Trophoblast cell (in vitro differentiated cells and primary cell): ENCODE measurements at regions not wholly inside any gene's neighbourhood (a gene's known extent, or its start where the extent isn't known, plus 50 kb on each side); places are given as distances from the start of the nearest gene placed in this dataset.

Experiments used
- DNase-seq, 2 donors: peaks; one replicate each; pipeline ENCODE4 v3.0.0-alpha.2; 2016
- H2AFZ ChIP-seq: 2 replicates; pipeline ENCODE4 v1.6.1; 2013; ENCODE audit warnings: low read length, moderate library complexity, mild to moderate bottlenecking; ENCODE audit not compliant: insufficient read depth, poor library complexity
- H2AK5ac ChIP-seq: 2 replicates; pipeline ENCODE4 v1.6.1; 2013; ENCODE audit warnings: mild to moderate bottlenecking, low read length
- H2BK120ac ChIP-seq: 2 replicates; pipeline ENCODE4 v1.6.1; 2013; ENCODE audit warnings: low read length, mild to moderate bottlenecking, moderate library complexity; ENCODE audit not compliant: insufficient read depth, poor library complexity
- H2BK12ac ChIP-seq: 2 replicates; pipeline ENCODE4 v1.6.1; 2013; ENCODE audit warnings: mild to moderate bottlenecking, low read length, moderate library complexity
- H2BK5ac ChIP-seq: 2 replicates; pipeline ENCODE4 v1.6.1; 2013; ENCODE audit warnings: low read length, low read depth, moderate library complexity, mild to moderate bottlenecking; ENCODE audit not compliant: poor library complexity
- H3K14ac ChIP-seq: 2 replicates; pipeline ENCODE4 v1.6.1; 2013; ENCODE audit warnings: mild to moderate bottlenecking, low read length
- H3K18ac ChIP-seq: 2 replicates; pipeline ENCODE4 v1.6.1; 2013; ENCODE audit warnings: mild to moderate bottlenecking, low read length
- H3K23ac ChIP-seq: 2 replicates; pipeline ENCODE4 v1.6.1; 2013; ENCODE audit warnings: low read length
- H3K27ac ChIP-seq: 2 replicates; pipeline ENCODE4 v1.5.1; 2013; ENCODE audit warnings: low read depth, mild to moderate bottlenecking, inconsistent platforms, low read length, moderate library complexity
- H3K27me3 ChIP-seq: 2 replicates; pipeline ENCODE4 v1.6.1; 2013; ENCODE audit warnings: inconsistent platforms, mild to moderate bottlenecking, low read length, moderate library complexity; ENCODE audit not compliant: insufficient read depth
- H3K36me3 ChIP-seq, 2 experiments: 1 replicate in 1 of 2; 2 replicates in 1 of 2; pipeline ENCODE4 v1.6.1; 2013; ENCODE audit warnings: low read length in 2 of 2, mild to moderate bottlenecking in 2 of 2, moderate library complexity in 1 of 2; ENCODE audit not compliant: insufficient read depth in 2 of 2, control insufficient read depth in 1 of 2
- H3K4ac ChIP-seq: 2 replicates; pipeline ENCODE4 v1.6.1; 2013; ENCODE audit warnings: low read depth, mild to moderate bottlenecking, low read length, moderate library complexity
- H3K4me1 ChIP-seq, 2 experiments: 1 replicate in 1 of 2; 2 replicates in 1 of 2; pipeline ENCODE4 v1.6.1; 2013; ENCODE audit warnings: low read length in 2 of 2, mild to moderate bottlenecking in 2 of 2, moderate library complexity in 1 of 2; ENCODE audit not compliant: insufficient read depth in 2 of 2, control insufficient read depth in 1 of 2
- H3K4me2 ChIP-seq: 2 replicates; pipeline ENCODE4 v1.6.1; 2013; ENCODE audit warnings: inconsistent platforms, mild to moderate bottlenecking, low read length, moderate library complexity
- H3K4me3 ChIP-seq: 2 replicates; pipeline ENCODE4 v1.5.1; 2013; ENCODE audit warnings: mild to moderate bottlenecking, low read depth, low read length, inconsistent platforms
- H3K79me1 ChIP-seq: one replicate; pipeline ENCODE4 v1.6.1; 2013; ENCODE audit warnings: low read length
- H3K79me2 ChIP-seq: 2 replicates; pipeline ENCODE4 v1.6.1; 2013; ENCODE audit warnings: low read length, mild to moderate bottlenecking; ENCODE audit not compliant: control insufficient read depth, insufficient read depth, poor library complexity
- H3K9ac ChIP-seq: 2 replicates; pipeline ENCODE4 v1.6.1; 2013; ENCODE audit warnings: mild to moderate bottlenecking, low read length
- H3K9me3 ChIP-seq: 2 replicates; pipeline ENCODE4 v1.6.1; 2013; ENCODE audit warnings: low read depth, mild to moderate bottlenecking, control low read depth, inconsistent platforms, low read length; ENCODE audit not compliant: insufficient read depth
- H4K12ac ChIP-seq: 2 replicates; pipeline ENCODE4 v1.6.1; 2013; ENCODE audit warnings: low read depth, mild to moderate bottlenecking, low read length, moderate library complexity
- H4K8ac ChIP-seq: 2 replicates; pipeline ENCODE4 v1.6.1; 2013; ENCODE audit warnings: low read depth, mild to moderate bottlenecking, low read length, moderate library complexity
- H4K91ac ChIP-seq: one replicate; pipeline ENCODE4 v1.6.1; 2013; ENCODE audit warnings: low read depth, mild to moderate bottlenecking, low read length, moderate library complexity
- WGBS: extraction: QIAGEN DNeasy Blood & Tissue Kit; methylation state at CpG from one replicate; pipeline ENCODE4 v1.1.7; 2013; ENCODE audit warnings: missing lambda C conversion rate; ENCODE audit not compliant: insufficient read length, insufficient coverage; ENCODE audit errors: extremely low coverage; 5-methylcytosine and 5-hydroxymethylcytosine counted together

DNA sequence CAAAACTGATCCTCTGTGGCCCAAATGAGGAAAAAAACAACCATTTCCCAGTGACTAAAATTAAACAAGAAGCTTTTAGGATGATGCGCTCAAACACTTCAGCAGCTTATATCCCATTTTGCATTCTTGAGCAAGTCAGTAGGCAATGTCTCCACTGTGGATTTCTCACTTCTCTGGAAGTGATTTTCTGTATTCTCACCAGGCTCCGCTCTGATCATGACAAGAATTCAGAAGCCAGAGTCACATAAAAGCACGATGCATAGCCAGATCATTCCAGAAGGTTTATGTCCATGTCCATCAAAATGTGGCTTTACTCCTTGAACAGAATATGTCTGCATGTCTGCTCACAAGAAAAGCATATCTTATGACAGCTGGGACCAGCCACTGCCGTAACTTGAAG lies 481.4 kb downstream of the ADRA2A start:
- no peak overlapping the region for H4K12ac ChIP-seq
- H3K14ac ChIP-seq = no peak overlapping the region
- H4K91ac ChIP-seq = no peak overlapping the region
- H3K18ac ChIP-seq = no peak overlapping the region
- H2AK5ac ChIP-seq = no peak overlapping the region
- no peak overlapping the region for H3K27ac ChIP-seq
- H3K23ac ChIP-seq = no peak overlapping the region
- no peak overlapping the region for H2BK120ac ChIP-seq
- H3K27me3 ChIP-seq = no peaks in the 10 kb centered on the region
- no peak overlapping the region for H2BK5ac ChIP-seq
- no peak overlapping the region for H2BK12ac ChIP-seq
- no peak overlapping the region for H2AFZ ChIP-seq
- H3K9me3 ChIP-seq = no peaks in the 10 kb centered on the region
- H3K4ac ChIP-seq = no peak overlapping the region
- no peak overlapping the region for H3K9ac ChIP-seq
- no peak overlapping the region for H3K4me2 ChIP-seq
- no peaks in the 10 kb centered on the region for H3K79me1 ChIP-seq
- H3K4me1 ChIP-seq = no peaks in the 10 kb centered on the region
- no peak overlapping the region for H3K4me3 ChIP-seq
- H3K79me2 ChIP-seq = no peaks in the 10 kb centered on the region
- H4K8ac ChIP-seq = no peak overlapping the region
- DNase-seq = no peak
- no CpG with 5 or more reads among the region's 4 CpGs for WGBS
- no peaks in the 10 kb centered on the region for H3K36me3 ChIP-seq

DNA sequence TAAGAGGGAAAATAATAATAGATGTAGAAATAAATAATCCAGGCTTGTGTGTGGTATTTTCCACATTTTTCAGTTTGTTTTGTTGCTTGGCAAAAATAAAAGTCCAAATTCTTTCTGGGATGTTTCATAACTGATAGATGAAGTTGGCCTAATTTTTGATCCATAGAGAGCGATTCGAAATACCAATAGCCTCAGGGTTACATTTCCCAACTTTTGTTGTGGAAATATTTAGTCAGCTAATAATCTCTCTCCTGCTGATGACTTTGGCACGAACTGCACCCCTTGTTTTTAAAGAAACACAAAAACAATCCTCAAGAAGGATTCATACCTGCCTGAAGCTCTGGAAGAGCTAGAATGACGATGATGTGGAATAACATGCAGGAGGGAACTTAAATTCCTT lies 483.2 kb downstream of the ADRA2A start:
- H3K4me1 ChIP-seq = no peaks in the 10 kb centered on the region
- no peak overlapping the region for H2BK12ac ChIP-seq
- no peak overlapping the region for H3K4me2 ChIP-seq
- no peak overlapping the region for H3K14ac ChIP-seq
- peak in 1 of 2 donors; percentile 6 for DNase-seq
- no peak overlapping the region for H3K18ac ChIP-seq
- no peak overlapping the region for H4K12ac ChIP-seq
- H3K9ac ChIP-seq = no peak overlapping the region
- H3K23ac ChIP-seq = no peak overlapping the region
- no peak overlapping the region for H4K91ac ChIP-seq
- no peak overlapping the region for H2BK120ac ChIP-seq
- no peaks in the 10 kb centered on the region for H3K36me3 ChIP-seq
- no peaks in the 10 kb centered on the region for H3K27me3 ChIP-seq
- no peak overlapping the region for H3K4me3 ChIP-seq
- H2AFZ ChIP-seq = no peak overlapping the region
- H3K79me1 ChIP-seq = no peaks in the 10 kb centered on the region
- H3K9me3 ChIP-seq = peaks cover 2% of the 10 kb centered on the region
- no peak overlapping the region for H3K27ac ChIP-seq
- H2AK5ac ChIP-seq = no peak overlapping the region
- no peak overlapping the region for H2BK5ac ChIP-seq
- no CpG with 5 or more reads among the region's 4 CpGs for WGBS
- H3K79me2 ChIP-seq = no peaks in the 10 kb centered on the region
- no peak overlapping the region for H3K4ac ChIP-seq
- no peak overlapping the region for H4K8ac ChIP-seq

DNA sequence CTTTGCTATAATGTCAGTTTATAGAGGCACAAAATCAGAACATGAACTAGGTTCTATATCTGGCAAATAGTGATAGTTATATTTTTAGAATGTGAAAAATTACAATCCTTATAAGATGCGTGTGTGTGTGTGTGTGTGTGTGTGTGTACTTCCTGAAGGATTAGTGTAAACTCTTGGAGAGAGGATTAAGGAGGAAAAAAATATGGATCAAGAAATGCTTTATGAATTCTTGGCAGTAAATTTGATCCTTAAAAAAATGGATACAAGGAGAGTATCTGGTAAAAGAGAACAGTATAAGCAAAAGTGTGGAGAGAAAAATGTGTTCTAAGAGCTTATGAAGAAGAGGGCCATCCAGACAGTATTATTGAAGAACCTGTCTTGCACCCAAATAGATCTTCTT lies 484.3 kb downstream of the ADRA2A start:
- WGBS = no CpG with 5 or more reads among the region's 1 CpG
- Histone ChIP-seq H2BK120ac (no peak overlapping the region), H3K4me2 (no peak overlapping the region), H2BK12ac (no peak overlapping the region), H4K8ac (no peak overlapping the region), H3K27me3 (no peaks in the 10 kb centered on the region), H3K27ac (no peak overlapping the region), H3K14ac (no peak overlapping the region), H3K9me3 (peaks cover 2% of the 10 kb centered on the region), H3K79me2 (no peaks in the 10 kb centered on the region), H3K4ac (no peak overlapping the region), H3K4me1 (no peaks in the 10 kb centered on the region), H2AFZ (no peak overlapping the region), H2BK5ac (no peak overlapping the region), H3K23ac (no peak overlapping the region), H3K36me3 (no peaks in the 10 kb centered on the region), H3K4me3 (no peak overlapping the region), H2AK5ac (no peak overlapping the region), H4K12ac (no peak overlapping the region), H4K91ac (no peak overlapping the region), H3K9ac (no peak overlapping the region), H3K79me1 (no peaks in the 10 kb centered on the region), H3K18ac (no peak overlapping the region)
- DNase-seq = no peak

DNA sequence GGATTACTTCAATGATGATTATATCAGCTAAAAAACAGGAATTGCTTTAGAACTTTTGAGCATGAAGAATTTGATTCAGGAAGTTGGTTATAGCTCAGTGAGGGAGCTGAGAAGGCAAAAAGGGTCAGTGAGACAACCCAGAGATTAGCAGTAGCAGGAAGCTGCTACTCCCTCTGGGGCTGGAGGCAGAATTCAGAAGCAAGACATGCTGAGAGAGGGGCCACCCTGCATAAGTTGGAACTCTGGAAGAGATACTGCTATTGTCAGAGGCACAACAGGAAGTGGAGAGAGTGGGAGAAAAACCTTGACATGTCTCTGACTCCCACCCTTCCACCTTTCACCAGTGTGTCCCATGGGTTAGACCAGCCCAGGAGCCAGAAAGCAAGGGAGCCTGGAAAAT lies 488.7 kb downstream of the ADRA2A start:
- no peaks in the 10 kb centered on the region for H3K79me1 ChIP-seq
- H4K91ac ChIP-seq = no peak overlapping the region
- no peaks in the 10 kb centered on the region for H3K27me3 ChIP-seq
- peaks cover 2% of the 10 kb centered on the region for H3K9me3 ChIP-seq
- no peak overlapping the region for H4K8ac ChIP-seq
- H3K4me1 ChIP-seq = no peaks in the 10 kb centered on the region
- no peak overlapping the region for H3K9ac ChIP-seq
- no peak overlapping the region for H4K12ac ChIP-seq
- no peak overlapping the region for H2AK5ac ChIP-seq
- no peak for DNase-seq
- H2BK120ac ChIP-seq = no peak overlapping the region
- H3K18ac ChIP-seq = no peak overlapping the region
- H3K23ac ChIP-seq = no peak overlapping the region
- H2AFZ ChIP-seq = no peak overlapping the region
- no peak overlapping the region for H3K4me2 ChIP-seq
- no peaks in the 10 kb centered on the region for H3K79me2 ChIP-seq
- H3K27ac ChIP-seq = no peak overlapping the region
- H3K4ac ChIP-seq = no peak overlapping the region
- no peak overlapping the region for H3K4me3 ChIP-seq
- H2BK12ac ChIP-seq = no peak overlapping the region
- no peaks in the 10 kb centered on the region for H3K36me3 ChIP-seq
- H3K14ac ChIP-seq = no peak overlapping the region
- H2BK5ac ChIP-seq = no peak overlapping the region

DNA sequence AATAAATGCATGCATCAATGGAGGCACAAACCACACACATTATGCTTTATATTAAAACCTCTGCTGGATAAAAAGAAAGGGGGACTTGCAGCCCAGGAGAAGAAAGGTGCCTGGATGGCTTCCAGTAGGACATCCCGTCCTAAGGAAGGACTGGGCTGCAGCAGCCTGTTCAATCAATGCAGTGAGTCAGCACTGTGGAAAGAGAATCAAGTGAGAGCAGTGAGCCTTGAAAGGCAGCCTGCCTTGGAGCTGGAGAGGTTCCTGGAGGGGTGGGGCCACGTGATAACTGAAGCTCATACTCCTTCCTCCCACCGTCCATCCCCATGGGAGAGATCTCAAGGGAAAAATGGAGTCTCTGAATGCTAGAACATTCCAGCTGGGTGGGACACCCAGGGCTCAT lies 501.2 kb downstream of the ADRA2A start:
- WGBS = no CpG with 5 or more reads among the region's 3 CpGs
- Histone ChIP-seq H2AK5ac (no peak overlapping the region), H3K27ac (no peak overlapping the region), H3K9me3 (no peaks in the 10 kb centered on the region), H3K4me3 (no peak overlapping the region), H3K4me1 (no peaks in the 10 kb centered on the region), H3K18ac (no peak overlapping the region), H2AFZ (no peak overlapping the region), H3K23ac (no peak overlapping the region), H4K12ac (no peak overlapping the region), H2BK5ac (no peak overlapping the region), H4K8ac (no peak overlapping the region), H3K4me2 (no peak overlapping the region), H3K36me3 (no peaks in the 10 kb centered on the region), H3K27me3 (no peaks in the 10 kb centered on the region), H2BK120ac (no peak overlapping the region), H3K79me2 (no peaks in the 10 kb centered on the region), H3K9ac (no peak overlapping the region), H3K4ac (no peak overlapping the region), H3K79me1 (no peaks in the 10 kb centered on the region), H4K91ac (no peak overlapping the region), H2BK12ac (no peak overlapping the region), H3K14ac (no peak overlapping the region)
- no peak for DNase-seq
